ENCODE measurements at regions not wholly inside any gene's neighbourhood (a gene's known extent, or its start where the extent isn't known, plus 50 kb on each side); places are given as distances from the start of the nearest gene placed in this dataset.

DNA sequence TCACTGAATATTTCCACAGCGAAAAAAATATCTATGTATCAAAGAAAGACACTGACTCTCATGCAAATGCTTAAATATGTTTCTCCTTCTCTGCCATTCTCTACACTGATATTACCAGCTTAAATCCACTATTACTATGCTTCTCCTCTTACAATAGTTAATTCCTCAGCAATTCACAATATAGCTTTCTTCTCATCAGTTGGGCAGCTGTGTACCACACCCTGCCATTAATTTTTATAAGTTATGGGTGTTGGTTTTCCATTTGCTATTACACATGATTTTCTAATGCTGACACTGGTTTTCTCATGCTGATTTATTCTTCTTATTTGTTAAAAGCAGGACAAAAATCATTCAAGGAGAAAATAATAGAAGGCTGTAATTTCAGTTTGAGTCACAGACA, 251.8 kb downstream of the TBX15 start:
- ATAC-seq = no peak
- Histone ChIP-seq H3K4me3 (no peak overlapping the region), H3K27ac (no peak overlapping the region), H3K4me1 (no peaks in the 10 kb centered on the region), H3K9me3 (no peaks in the 10 kb centered on the region), H3K36me3 (no peaks in the 10 kb centered on the region), H3K27me3 (ENCODE audit: low read depth) (no peaks in the 10 kb centered on the region)
- TF ChIP-seq, protein P1, sequence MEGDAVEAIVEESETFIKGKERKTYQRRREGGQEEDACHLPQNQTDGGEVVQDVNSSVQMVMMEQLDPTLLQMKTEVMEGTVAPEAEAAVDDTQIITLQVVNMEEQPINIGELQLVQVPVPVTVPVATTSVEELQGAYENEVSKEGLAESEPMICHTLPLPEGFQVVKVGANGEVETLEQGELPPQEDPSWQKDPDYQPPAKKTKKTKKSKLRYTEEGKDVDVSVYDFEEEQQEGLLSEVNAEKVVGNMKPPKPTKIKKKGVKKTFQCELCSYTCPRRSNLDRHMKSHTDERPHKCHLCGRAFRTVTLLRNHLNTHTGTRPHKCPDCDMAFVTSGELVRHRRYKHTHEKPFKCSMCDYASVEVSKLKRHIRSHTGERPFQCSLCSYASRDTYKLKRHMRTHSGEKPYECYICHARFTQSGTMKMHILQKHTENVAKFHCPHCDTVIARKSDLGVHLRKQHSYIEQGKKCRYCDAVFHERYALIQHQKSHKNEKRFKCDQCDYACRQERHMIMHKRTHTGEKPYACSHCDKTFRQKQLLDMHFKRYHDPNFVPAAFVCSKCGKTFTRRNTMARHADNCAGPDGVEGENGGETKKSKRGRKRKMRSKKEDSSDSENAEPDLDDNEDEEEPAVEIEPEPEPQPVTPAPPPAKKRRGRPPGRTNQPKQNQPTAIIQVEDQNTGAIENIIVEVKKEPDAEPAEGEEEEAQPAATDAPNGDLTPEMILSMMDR (IDR thresholded peaks at IDR 0.05) = no peak
- intact Hi-C loops (cut with DNase I) = no loop called here
- DNase-seq = no peak

DNA sequence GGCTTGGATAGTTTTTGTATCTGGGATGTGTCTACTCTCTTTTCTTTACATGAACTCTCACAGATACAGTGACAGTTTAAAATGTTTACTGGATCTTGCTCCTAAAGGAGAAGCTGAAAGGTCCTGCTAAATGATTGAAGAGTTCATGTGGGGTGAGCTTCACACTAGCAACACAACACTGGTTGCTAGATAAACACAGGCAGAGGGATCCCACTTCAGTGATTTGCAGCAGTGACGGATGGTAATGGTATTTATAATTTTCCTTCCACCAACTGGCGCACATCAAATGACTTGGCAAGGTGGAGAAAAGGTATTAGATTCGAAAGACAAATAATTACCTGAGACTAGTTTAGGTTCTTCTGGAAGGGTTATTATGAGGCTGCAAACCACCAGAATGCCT, 270.2 kb downstream of the TBX15 start:
- H3K27me3 ChIP-seq (ENCODE audit: low read depth) = no peaks in the 10 kb centered on the region
- TF ChIP-seq, protein P1 (IDR thresholded peaks at IDR 0.05) = no peak
- H3K36me3 ChIP-seq = no peaks in the 10 kb centered on the region
- ATAC-seq (no peak), DNase-seq (no peak)
- H3K4me1 ChIP-seq = no peaks in the 10 kb centered on the region
- intact Hi-C loops (cut with DNase I) = no loop called here
- no peaks in the 10 kb centered on the region for H3K9me3 ChIP-seq
- H3K27ac ChIP-seq = no peak overlapping the region
- no peak overlapping the region for H3K4me3 ChIP-seq

DNA sequence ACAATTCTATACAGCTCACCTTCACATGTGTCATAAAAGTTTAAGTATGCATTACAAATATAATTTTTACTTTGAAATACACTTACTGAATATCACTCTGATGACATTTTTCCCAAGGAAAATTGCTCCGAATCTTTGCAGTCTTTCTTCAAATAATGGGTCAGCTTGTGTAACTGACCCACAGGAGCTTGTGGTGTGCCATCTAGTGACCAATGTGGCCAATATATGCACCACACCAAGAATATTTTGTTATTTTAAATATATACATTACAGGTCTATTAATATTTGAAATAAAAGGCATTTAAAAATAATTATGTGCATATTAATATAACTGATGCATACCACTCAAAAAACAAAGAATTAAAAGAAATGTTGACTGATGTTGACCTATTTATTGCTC, 271.4 kb downstream of the TBX15 start:
- Histone ChIP-seq H3K27ac (no peak overlapping the region), H3K4me1 (no peaks in the 10 kb centered on the region), H3K27me3 (ENCODE audit: low read depth) (no peaks in the 10 kb centered on the region), H3K4me3 (no peak overlapping the region), H3K36me3 (no peaks in the 10 kb centered on the region), H3K9me3 (no peaks in the 10 kb centered on the region)
- ATAC-seq (no peak), DNase-seq (no peak)
- TF ChIP-seq, protein P1 (IDR thresholded peaks at IDR 0.05) = no peak
- intact Hi-C loops (cut with DNase I) = no loop called here

DNA sequence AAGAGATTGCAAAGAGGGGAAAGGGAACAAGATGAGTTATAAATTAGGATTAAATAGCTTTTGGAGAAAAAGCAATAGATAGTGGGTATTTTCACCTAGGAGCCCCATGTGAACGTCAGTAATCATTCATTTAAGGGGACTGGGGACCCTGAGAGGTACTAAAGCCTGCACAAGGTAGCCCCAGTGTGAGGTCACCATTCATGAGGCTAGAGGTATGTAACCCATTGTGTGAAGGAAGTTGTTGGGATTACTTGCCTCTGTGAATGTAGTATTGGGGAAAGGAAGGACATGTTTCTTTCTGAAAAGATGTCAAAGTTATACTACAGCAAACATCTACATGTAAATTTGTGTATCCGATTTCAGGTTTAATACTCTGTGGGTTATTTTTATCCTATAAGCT, 276.8 kb downstream of the TBX15 start:
- ATAC-seq = no peak
- intact Hi-C loops (cut with DNase I) = no loop called here
- no peaks in the 10 kb centered on the region for H3K36me3 ChIP-seq
- no peak overlapping the region for H3K4me3 ChIP-seq
- H3K9me3 ChIP-seq = no peaks in the 10 kb centered on the region
- H3K27ac ChIP-seq = no peak overlapping the region
- H3K4me1 ChIP-seq = no peaks in the 10 kb centered on the region
- TF ChIP-seq, protein P1 (IDR thresholded peaks at IDR 0.05) = no peak
- no peaks in the 10 kb centered on the region for H3K27me3 ChIP-seq (ENCODE audit: low read depth)
- no peak for DNase-seq

DNA sequence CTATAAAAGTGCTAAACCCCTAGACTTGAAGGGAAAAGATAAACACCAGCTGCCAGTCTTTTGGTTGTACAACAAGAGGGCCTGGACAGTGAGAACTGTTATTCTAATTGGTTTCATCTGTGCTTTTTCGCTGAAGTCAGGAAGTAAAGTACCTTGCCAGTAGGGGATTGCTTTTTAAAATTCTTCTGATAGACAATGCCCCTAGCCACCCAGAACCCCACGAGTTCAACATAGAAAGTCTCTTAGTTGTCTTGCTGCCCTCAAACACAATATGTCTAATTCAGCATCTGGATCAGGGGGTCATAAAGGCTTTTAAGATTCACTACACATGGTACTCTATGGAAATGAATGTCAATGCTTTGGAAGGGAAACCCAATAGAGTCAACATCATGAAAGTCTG, 289.2 kb downstream of the TBX15 start:
- H3K4me3 ChIP-seq = no peak overlapping the region
- DNase-seq (no peak), ATAC-seq (no peak)
- no peak overlapping the region for H3K27ac ChIP-seq
- H3K36me3 ChIP-seq = no peaks in the 10 kb centered on the region
- no peaks in the 10 kb centered on the region for H3K4me1 ChIP-seq
- TF ChIP-seq, protein P1 (IDR thresholded peaks at IDR 0.05) = no peak
- H3K27me3 ChIP-seq (ENCODE audit: low read depth) = no peaks in the 10 kb centered on the region
- no peaks in the 10 kb centered on the region for H3K9me3 ChIP-seq
- intact Hi-C loops (cut with DNase I) = no loop called here

DNA sequence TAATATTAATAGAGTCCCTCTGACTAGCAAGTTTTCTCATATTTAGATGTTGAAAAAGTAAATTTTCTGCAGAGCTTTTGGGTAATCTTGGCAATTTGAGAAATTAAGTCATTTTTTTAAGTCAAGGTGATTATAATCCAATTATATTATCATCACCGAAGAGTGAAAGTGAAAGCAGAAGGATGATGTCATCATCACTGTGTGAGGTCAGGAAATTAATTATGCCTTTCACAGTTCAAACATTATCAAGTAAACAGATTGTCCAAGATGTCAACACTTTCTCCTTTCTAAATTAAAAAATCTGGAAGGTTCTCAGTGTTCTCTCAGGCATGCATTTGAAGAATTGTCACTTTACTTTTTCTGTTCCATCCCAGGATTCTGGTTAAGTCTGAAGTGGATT, 296.0 kb downstream of the TBX15 start:
- Histone ChIP-seq H3K9me3 (no peaks in the 10 kb centered on the region), H3K4me3 (no peak overlapping the region), H3K27ac (no peak overlapping the region), H3K36me3 (no peaks in the 10 kb centered on the region), H3K4me1 (no peaks in the 10 kb centered on the region), H3K27me3 (ENCODE audit: low read depth) (no peaks in the 10 kb centered on the region)
- ATAC-seq (no peak), DNase-seq (no peak)
- intact Hi-C loops (cut with DNase I) = no loop called here
- TF ChIP-seq, protein P1 (IDR thresholded peaks at IDR 0.05) = no peak

Data from lower lobe of right lung (tissue), 2 donors.